H54 (cell line): ENCODE measurements at regions not wholly inside any gene's neighbourhood (a gene's known extent, or its start where the extent isn't known, plus 50 kb on each side); places are given as distances from the start of the nearest gene placed in this dataset.

ENCODE experiments used
- DNase-seq: peaks from one replicate; pipeline ENCODE4 v3.0.0; 2011; ENCODE audit warnings: low spot score, mixed read lengths; ENCODE audit not compliant: insufficient read length
- FAIRE-seq: peaks from 3 replicates; lab custom pipeline; 2011; peaks lifted over from hg19 to GRCh38; lab: Jason Lieb, UNC
- POLR2A ChIP-seq: IDR thresholded peaks from 2 replicates; pipeline ENCODE4 v1.6.1; 2011; ENCODE audit warnings: low read depth, mild to moderate bottlenecking, low read length

- TF ChIP-seq POLR2A = no peak
- DNase-seq = no peak
- no peak for FAIRE-seq
These were observed 459.5 kb downstream of the ANKRD50 start for GRCh38 chr4:124253080-124253479.

- peak; percentile 4 for DNase-seq
- FAIRE-seq = peak; percentile 50
- TF ChIP-seq POLR2A = no peak
These were observed 450.0 kb downstream of the ANKRD50 start for GRCh38 chr4:124262211-124263179.

GRCh38 chr4:124265701-124266100 is 446.8 kb downstream of the ANKRD50 start:
- FAIRE-seq (no peak), DNase-seq (no peak)
- TF ChIP-seq POLR2A = no peak

- no peak for FAIRE-seq
- no peak for DNase-seq
- TF ChIP-seq POLR2A = no peak
These were observed 445.8 kb downstream of the ANKRD50 start for GRCh38 chr4:124266721-124267120.

- FAIRE-seq = no peak
- no peak for DNase-seq
- TF ChIP-seq POLR2A = no peak
These were observed 436.1 kb downstream of the ANKRD50 start for GRCh38 chr4:124276461-124276860.

- no peak for TF ChIP-seq POLR2A
- FAIRE-seq (no peak), DNase-seq (no peak)
These were observed 434.8 kb downstream of the ANKRD50 start for GRCh38 chr4:124277691-124278090.

GRCh38 chr4:124278477-124278876 is 434.1 kb downstream of the ANKRD50 start:
- DNase-seq (no peak), FAIRE-seq (no peak)
- no peak for TF ChIP-seq POLR2A

GRCh38 chr4:124279741-124280140 is 432.8 kb downstream of the ANKRD50 start:
- FAIRE-seq (no peak), DNase-seq (no peak)
- TF ChIP-seq POLR2A = no peak

- no peak for DNase-seq
- TF ChIP-seq POLR2A = no peak
- FAIRE-seq = no peak
These were observed 430.1 kb downstream of the ANKRD50 start for GRCh38 chr4:124282301-124282898.

GRCh38 chr4:124288706-124289486 is 423.6 kb downstream of the ANKRD50 start:
- FAIRE-seq (no peak), DNase-seq (no peak)
- no peak for TF ChIP-seq POLR2A

GRCh38 chr4:124290678-124291077 is 421.9 kb downstream of the ANKRD50 start:
- DNase-seq (no peak), FAIRE-seq (no peak)
- no peak for TF ChIP-seq POLR2A

GRCh38 chr4:124295413-124295812 is 417.1 kb downstream of the ANKRD50 start:
- no peak for TF ChIP-seq POLR2A
- DNase-seq (no peak), FAIRE-seq (no peak)

- DNase-seq (no peak), FAIRE-seq (no peak)
- no peak for TF ChIP-seq POLR2A
These were observed 407.6 kb downstream of the ANKRD50 start for GRCh38 chr4:124304941-124305340.

GRCh38 chr4:124306352-124306751 is 406.2 kb downstream of the ANKRD50 start:
- no peak for FAIRE-seq
- no peak for TF ChIP-seq POLR2A
- DNase-seq = no peak

GRCh38 chr4:124307143-124307542 is 405.4 kb downstream of the ANKRD50 start:
- TF ChIP-seq POLR2A = no peak
- FAIRE-seq (no peak), DNase-seq (no peak)
